NCI-H510A (cell line): ENCODE measurements at regions not wholly inside any gene's neighbourhood (a gene's known extent, or its start where the extent isn't known, plus 50 kb on each side); places are given as distances from the start of the nearest gene placed in this dataset.
"Not testable (repeated sequence)": the region's sequence is repeated elsewhere in the genome, so short reads cannot be mapped to it uniquely, and the experiment has no call there.

ENCODE experiments used
- DNase-seq: peaks from one replicate; lab custom pipeline; 2025; lab: John Stamatoyannopoulos, UW

- DNase-seq, result not testable (repeated sequence)
Observed at GRCh38 chr5:89634176-89634575, 751.2 kb upstream of the MEF2C start.

GRCh38 chr5:89630064-89630463 is 747.1 kb upstream of the MEF2C start:
- not testable (repeated sequence) for DNase-seq

DNA sequence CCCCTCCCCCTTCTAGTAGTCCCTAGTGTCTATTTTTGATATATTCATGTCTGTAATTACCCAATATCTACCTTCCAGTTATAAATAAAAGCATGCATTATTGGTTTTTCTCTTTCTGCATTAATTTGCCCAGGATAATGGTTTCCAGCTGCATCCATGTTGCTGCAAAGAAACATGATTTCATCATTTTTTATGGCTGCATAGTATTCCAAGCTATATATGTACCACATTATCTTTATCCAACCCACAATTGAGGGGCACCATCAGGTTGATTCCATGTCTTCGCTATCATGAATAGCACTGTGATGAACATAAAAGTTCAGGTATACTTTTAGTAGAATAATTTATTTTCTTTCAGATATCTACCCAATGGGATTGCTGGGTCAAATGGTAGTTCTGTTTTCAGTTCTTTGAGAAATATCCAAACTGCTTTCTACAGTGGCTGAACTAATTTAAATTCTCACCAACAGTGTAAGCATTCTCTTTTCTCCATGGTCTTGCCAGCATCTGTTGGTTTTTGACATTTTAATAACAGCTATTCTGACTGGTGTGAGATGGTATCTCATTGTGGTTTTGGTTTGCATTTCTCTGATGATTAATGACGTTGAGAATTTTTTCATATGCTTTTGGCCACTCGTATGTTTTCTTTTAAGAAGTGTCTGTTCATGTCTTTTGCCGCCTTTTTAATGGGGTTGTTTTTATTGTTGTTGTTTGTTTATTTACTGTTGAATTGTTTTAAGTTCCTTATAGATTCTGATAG is 746.1 kb upstream of the MEF2C start:
- no peak for DNase-seq

DNA sequence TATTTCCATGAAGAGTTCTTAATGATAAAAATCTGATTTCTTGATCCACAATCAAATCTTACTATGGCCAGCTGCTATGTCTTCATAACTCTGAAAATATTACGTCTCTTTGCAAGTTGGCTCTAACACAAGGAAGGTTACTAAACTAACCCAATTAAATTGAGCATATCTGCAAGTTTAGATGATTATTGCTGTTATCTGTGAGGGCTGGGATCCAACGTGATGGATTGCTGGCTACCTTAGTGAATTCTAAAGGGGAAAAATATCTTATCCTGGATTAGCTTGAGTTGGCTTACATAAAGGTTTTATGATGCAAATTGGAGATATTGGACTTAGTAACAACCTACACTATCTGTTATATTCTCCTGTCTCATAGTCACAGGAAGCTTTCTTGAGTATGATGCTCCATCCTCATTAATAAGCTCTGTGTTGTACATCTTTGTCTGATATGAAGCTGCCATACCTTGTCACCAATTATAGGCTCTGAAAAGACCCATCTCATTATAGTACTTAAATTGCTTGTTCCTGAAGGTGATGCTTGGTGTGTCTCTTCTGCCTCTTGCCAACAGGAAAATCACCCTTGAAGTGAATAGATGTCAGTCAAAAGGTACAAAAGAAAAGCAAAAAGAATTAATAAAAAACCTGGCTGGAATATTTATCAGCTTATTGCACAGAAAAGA is 733.0 kb upstream of the MEF2C start:
- no peak for DNase-seq

- no peak for DNase-seq
Observed at GRCh38 chr5:89613222-89613956, 730.4 kb upstream of the MEF2C start.

DNA sequence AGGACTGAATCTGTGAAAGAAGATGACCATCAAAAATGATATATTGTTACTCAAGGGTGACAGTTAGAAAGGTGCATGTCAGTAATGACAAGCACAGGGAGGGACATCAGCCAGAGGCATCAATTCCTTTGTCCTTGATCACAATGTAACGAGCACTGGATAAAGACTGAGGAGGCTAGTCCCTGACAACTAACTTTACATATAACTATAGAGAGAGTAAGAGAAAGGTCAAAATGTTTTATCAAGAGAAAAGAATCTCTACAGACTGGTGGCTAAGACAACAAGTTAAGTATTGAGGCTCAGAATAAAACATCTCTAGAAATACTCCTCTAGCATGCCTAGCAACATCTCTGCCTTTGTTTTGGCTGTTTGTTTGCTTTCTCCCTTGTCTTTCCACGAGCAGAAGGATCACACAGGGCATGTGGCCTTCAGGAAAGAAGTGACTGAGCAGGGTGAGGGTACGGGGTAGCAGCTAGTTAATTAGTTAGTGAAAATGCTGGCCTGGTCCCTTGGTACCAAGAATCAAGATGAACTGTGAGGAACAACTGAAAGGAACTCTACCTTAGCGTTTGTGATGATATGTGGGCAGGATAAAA is 724.1 kb upstream of the MEF2C start:
- no peak for DNase-seq

- DNase-seq, result no peak
Observed at GRCh38 chr5:89604342-89604741, 721.4 kb upstream of the MEF2C start.

- DNase-seq, result no peak
Observed at GRCh38 chr5:89601880-89602279, 718.9 kb upstream of the MEF2C start.

GRCh38 chr5:89597878-89598277 is 714.9 kb upstream of the MEF2C start:
- DNase-seq, result no peak

DNA sequence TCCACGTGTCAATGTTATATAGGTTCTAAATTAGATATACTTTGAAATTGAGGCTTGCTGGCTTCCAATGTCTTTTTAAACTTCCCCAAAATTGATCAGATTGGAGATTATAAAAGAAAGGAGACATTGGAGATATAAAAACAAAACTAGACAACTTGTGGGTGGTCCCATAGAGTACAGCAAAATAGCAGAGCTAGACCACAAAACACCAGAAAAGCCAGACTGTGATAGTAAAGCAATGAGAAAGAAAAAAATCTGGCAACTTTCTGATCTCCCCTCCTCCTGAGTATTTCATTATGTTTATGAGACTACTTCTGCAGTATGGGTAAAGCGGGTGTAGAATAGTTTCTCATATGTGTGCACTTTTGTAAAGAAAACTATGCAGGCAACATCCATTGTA is 713.8 kb upstream of the MEF2C start:
- no peak for DNase-seq

DNA sequence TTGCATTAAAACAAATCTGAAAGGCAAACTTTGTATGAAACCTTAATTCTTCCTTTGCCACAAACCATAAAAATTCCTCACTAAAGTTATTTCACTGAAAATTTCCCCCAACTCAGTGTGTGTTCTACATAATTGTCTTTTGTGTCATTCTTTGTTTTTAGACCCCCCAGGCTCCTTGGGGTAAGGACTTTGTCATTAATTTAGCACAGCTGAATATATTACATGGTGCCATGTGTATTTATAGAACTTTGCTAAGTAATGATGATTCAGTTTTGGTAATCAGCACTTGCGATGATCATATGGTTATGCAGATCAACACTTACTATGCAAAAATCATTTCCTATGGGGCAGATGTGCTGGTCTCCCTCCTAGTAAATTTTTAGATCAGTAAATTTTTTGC is 712.1 kb upstream of the MEF2C start:
- no peak for DNase-seq

- no peak for DNase-seq
Observed at GRCh38 chr5:89584339-89584956, 701.5 kb upstream of the MEF2C start.

DNA sequence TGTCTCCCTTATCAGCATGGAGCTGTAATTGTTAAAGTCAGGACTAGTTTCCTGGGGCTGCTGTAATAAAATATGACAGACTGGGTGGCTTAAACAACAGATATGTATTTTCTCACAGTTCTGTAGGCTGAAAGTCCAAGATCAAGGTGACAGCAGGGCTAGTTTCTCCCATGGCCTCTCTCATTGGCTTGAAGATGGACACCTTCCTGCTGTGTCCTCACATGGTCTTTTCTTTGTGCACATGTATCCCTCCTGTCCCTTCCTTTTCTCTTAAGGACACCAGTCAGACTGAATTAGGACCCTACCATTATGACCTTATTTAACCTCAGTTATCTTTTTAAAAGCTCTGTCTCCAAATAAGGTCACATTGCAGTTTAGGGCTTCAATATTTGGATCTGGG is 700.5 kb upstream of the MEF2C start:
- DNase-seq, result no peak

DNA sequence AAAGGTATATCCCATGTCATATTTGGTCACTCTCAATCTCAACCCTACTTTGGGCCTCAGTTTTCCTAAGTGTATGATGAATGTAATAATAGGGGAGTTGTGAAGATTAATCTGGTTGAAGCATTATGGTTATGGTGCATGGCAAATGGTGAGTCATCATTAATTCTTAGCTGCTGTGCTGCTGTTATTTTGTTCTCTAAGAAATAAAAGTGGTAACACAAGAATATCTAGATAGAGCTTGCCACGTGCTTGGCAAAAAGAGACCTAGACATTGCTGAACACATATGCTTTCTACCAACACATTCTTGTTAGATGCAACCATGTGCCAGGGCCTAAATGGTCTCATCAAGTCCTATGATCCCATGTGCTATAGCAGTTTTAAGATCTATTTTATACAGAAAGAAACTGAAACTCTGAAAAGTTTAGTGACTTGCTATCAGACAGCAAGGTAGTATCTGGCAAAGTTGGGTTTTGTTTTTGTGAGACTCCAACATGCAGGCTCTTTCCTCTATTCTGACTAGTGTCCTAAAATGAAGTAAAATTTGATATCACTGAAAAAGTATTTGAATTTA is 699.9 kb upstream of the MEF2C start:
- DNase-seq, result no peak

DNA sequence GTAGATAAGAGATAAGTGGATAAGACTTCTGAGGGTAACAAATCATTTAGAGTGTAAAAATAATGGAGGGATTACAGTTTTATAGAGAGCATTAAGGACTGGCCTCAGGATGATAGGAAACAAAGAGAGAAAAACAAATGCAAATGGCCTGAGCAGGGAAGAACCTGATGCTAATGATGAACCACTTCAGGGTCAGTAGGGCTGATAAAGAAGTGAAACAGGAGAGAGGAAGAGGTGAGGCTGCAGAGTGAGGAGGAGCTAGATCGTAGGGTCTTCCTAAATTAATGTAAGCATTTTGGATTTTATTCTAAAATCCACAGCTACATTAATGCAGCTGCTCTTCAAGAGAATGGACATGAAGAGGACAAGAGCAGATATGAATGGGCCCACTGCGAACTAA is 698.0 kb upstream of the MEF2C start:
- DNase-seq, result no peak

GRCh38 chr5:89575319-89575718 is 692.3 kb upstream of the MEF2C start:
- DNase-seq, result no peak

DNA sequence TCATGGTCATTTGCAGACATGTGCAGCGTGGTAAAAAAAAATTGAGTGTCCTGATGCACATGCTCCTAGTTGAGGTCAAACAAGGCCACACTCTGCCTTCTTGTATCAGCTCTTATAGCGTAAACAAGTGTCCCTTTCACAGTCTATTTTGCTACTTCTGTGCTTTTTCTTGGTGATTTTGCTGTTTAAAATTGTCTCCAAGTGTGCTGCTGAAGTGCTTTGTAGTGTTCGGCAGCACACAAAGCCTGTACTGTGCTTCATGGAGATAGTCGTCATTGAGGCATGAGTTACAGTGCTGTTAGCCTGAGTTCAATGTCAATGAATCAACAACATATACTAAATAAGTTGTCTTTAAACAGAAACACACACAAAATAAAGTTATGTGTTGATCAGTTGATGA is 690.4 kb upstream of the MEF2C start:
- DNase-seq, result no peak

DNA sequence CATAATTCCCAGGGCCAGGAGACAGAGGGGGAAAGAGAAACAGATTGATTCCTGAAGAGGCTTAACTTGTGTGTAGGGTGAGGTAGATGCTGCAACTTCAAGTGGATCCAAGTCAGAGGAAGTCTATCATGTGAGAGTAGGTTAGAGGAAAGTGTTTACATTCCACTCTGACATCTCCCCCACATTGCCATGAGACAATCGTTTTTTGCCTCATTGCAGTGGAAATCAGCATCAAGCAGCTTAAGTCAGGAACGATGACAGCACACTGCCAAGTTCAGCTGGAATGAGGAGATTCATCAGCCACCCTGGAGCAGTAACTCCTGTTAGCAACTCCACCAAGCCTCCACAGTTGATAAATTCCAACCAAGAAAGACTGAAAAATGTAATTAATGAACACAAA is 689.7 kb upstream of the MEF2C start:
- no peak for DNase-seq

DNA sequence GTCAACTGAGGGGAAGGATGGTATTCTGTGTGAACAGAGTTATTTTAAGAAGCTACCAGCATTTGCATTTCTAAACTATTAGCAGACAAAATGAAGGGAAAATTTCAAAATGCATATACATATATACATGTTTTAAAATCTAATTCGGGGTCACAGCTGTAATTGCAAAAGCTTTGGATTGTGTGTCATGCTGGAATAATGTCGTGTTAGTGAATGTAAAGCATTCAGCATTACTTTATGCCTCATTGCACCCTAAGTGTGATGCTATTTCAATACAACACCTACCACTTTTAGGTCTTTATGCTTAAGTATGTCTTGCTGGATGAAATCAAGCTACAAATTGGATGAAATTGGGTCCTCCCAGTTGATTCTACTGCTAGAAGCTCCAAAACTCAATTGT is 687.6 kb upstream of the MEF2C start:
- DNase-seq, result no peak

- no peak for DNase-seq
Observed at GRCh38 chr5:89566340-89566739, 683.4 kb upstream of the MEF2C start.

DNA sequence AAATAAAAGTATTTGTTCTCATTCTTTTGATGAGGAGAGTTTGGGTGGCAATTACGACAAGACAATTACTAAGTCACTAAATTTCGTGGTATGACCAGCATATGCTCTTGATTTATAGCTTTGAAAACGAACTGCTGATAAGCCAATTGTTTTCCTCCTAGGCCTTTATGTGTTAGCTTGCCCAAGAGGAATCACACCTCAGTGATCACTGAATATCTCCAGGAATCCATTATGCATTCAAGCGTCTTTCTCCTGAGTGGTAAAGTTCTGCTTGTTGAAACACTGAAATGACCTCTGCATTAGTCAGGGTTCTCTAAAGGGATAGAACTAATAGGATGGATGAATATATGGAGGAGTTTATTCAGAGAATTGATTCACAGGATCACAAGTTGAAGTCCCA is 677.7 kb upstream of the MEF2C start:
- no peak for DNase-seq
